K562 (cell line): ENCODE measurements at regions not wholly inside any gene's neighbourhood (a gene's known extent, or its start where the extent isn't known, plus 50 kb on each side); places are given as distances from the start of the nearest gene placed in this dataset.

Experiments
- CEBPB ChIP-seq: fragments of 450-650 bp; IDR thresholded peaks from 2 replicates; pipeline ENCODE4 v1.6.1; 2016; ENCODE audit warnings: missing genetic modification characterization, missing compliant biosample characterization
- GABPA ChIP-seq: fragments of 200-800 bp; sonication (Bioruptor generic); conservative IDR thresholded peaks from 2 replicates; pipeline ENCODE4 v1.6.1; 2016; ENCODE audit warnings: low read depth, missing genetic modification characterization, missing compliant biosample characterization
- GATAD2A ChIP-seq: fragments of 450-650 bp; IDR thresholded peaks from 2 replicates; pipeline ENCODE4 v1.6.1; 2017
- GMEB1 ChIP-seq: fragments of 250-450 bp; sonication (Bioruptor Pico); IDR thresholded peaks from 2 replicates; pipeline ENCODE4 v1.4.0; 2020; ENCODE audit warnings: mild to moderate bottlenecking
- HDAC6 ChIP-seq: IDR thresholded peaks from 2 replicates; pipeline ENCODE4 v1.6.1; 2012; ENCODE audit warnings: low read depth, mild to moderate bottlenecking, control low read depth, inconsistent platforms, low read length, moderate library complexity
- HMGXB4 ChIP-seq: sonication (generic); formaldehyde crosslinking; IDR thresholded peaks from 2 replicates; pipeline ENCODE4 v1.8.1; 2023; ENCODE audit warnings: mild to moderate bottlenecking, missing genetic modification reagents
- IRF9 ChIP-seq: fragments of 450-650 bp; IDR thresholded peaks from 2 replicates; pipeline ENCODE4 v1.6.1; 2016; ENCODE audit warnings: missing biosample characterization, missing genetic modification characterization
- SRSF1 ChIP-seq: fragments of 200-400 bp; formaldehyde crosslinking; IDR thresholded peaks from 2 replicates; pipeline ENCODE4 v1.6.1; 2017; ENCODE audit warnings: mild to moderate bottlenecking, low read depth, low read length, moderate library complexity
- ZFX ChIP-seq: sonication (generic); formaldehyde crosslinking; IDR thresholded peaks from 2 replicates; pipeline ENCODE4 v1.8.0; 2022; ENCODE audit warnings: mild to moderate bottlenecking, missing genetic modification reagents, moderate library complexity
- ZHX1 ChIP-seq: fragments of 150-350 bp; conservative IDR thresholded peaks from 2 replicates; pipeline ENCODE4 v1.6.1; 2014; ENCODE audit warnings: low read length
- ZNF143 ChIP-seq: sonication (generic); formaldehyde crosslinking; IDR thresholded peaks from 2 replicates; pipeline ENCODE4 v1.9.0; 2022; ENCODE audit warnings: mild to moderate bottlenecking, missing genetic modification reagents
- ZNF324 ChIP-seq: fragments of 250-450 bp; sonication (Bioruptor Pico); IDR thresholded peaks from 2 replicates; pipeline ENCODE4 v1.4.0; 2020; ENCODE audit warnings: mild to moderate bottlenecking
- ZNF431 ChIP-seq: sonication (generic); formaldehyde crosslinking; IDR thresholded peaks from 2 replicates; pipeline ENCODE4 v1.8.0; 2022; ENCODE audit warnings: mild to moderate bottlenecking, missing genetic modification reagents

GRCh38 chr16:31754998-31755615 is 118.5 kb upstream of the ZNF267 start:
- no peak for TF ChIP-seq ZHX1
- no peak for TF ChIP-seq HMGXB4 (CRISPR knock-in tag)
- TF ChIP-seq HDAC6: no peak
- TF ChIP-seq ZNF143 (CRISPR knock-in tag): no peak
- no peak for TF ChIP-seq CEBPB (tag)
- TF ChIP-seq IRF9 (tag): no peak
- no peak for TF ChIP-seq GMEB1
- TF ChIP-seq ZNF324: no peak
- TF ChIP-seq GABPA: no peak
- TF ChIP-seq GATAD2A: no peak
- TF ChIP-seq SRSF1: no peak
- TF ChIP-seq ZNF431: no peak
- TF ChIP-seq ZFX (CRISPR knock-in tag): no peak
